MM.1S (cell line): ENCODE measurements at regions not wholly inside any gene's neighbourhood (a gene's known extent, or its start where the extent isn't known, plus 50 kb on each side); places are given as distances from the start of the nearest gene placed in this dataset.

Source experiments
- DNase-seq: peaks from one replicate; pipeline ENCODE4 v3.0.0-alpha.2; 2015
- H2AFZ ChIP-seq: fragments of 300-600 bp; sonication (generic); 2 replicates; pipeline ENCODE4 v1.6.0; 2016; ENCODE audit warnings: antibody characterized with exemption, low read length
- H3F3A ChIP-seq: fragments of 300-600 bp; sonication (generic); 2 replicates; pipeline ENCODE4 v1.6.1; 2016; ENCODE audit warnings: mild to moderate bottlenecking, antibody characterized with exemption, low read length, moderate library complexity, mixed read lengths; ENCODE audit not compliant: insufficient read depth
- H3K27ac ChIP-seq: fragments of 300-600 bp; sonication (generic); 2 replicates; pipeline ENCODE4 v1.5.1; 2016; ENCODE audit warnings: mild to moderate bottlenecking, low read length
- H3K27me3 ChIP-seq: fragments of 300-600 bp; sonication (generic); replicated peaks from 2 replicates; pipeline ENCODE4 v1.6.0; 2016; ENCODE audit warnings: low read length; ENCODE audit not compliant: insufficient read depth
- H3K36me3 ChIP-seq: fragments of 300-600 bp; sonication (generic); replicated peaks from 2 replicates; pipeline ENCODE4 v1.6.1; 2016; ENCODE audit warnings: mild to moderate bottlenecking, low read length, mixed read lengths; ENCODE audit not compliant: insufficient read depth
- H3K4me1 ChIP-seq: fragments of 300-600 bp; sonication (generic); 2 replicates; pipeline ENCODE4 v1.6.1; 2016; ENCODE audit warnings: low read length, mixed read lengths
- H3K4me2 ChIP-seq: fragments of 300-600 bp; sonication (generic); 2 replicates; pipeline ENCODE4 v1.6.0; 2016; ENCODE audit warnings: low read depth, low read length
- H3K4me3 ChIP-seq: fragments of 300-600 bp; sonication (generic); 2 replicates; pipeline ENCODE4 v1.5.1; 2016; ENCODE audit warnings: low read length, mixed read lengths
- H3K79me2 ChIP-seq: fragments of 300-600 bp; sonication (generic); 2 replicates; pipeline ENCODE4 v1.6.1; 2016; ENCODE audit warnings: mixed run types, low read length, mixed read lengths
- H3K9ac ChIP-seq: fragments of 300-600 bp; sonication (generic); 2 replicates; pipeline ENCODE4 v1.6.1; 2016; ENCODE audit warnings: low read length, mixed read lengths
- H3K9me2 ChIP-seq: fragments of 300-600 bp; sonication (generic); replicated peaks from 2 replicates; pipeline ENCODE4 v1.6.1; 2016; ENCODE audit warnings: mild to moderate bottlenecking, low read length, mixed read lengths; ENCODE audit not compliant: insufficient read depth
- H3K9me3 ChIP-seq: fragments of 300-600 bp; sonication (generic); replicated peaks from 2 replicates; pipeline ENCODE4 v1.6.1; 2016; ENCODE audit warnings: mild to moderate bottlenecking, low read length, mixed read lengths; ENCODE audit not compliant: insufficient read depth
- H4K20me1 ChIP-seq: fragments of 300-600 bp; sonication (generic); 2 replicates; pipeline ENCODE4 v1.6.1; 2016; ENCODE audit warnings: mild to moderate bottlenecking, low read length, moderate library complexity, mixed read lengths; ENCODE audit not compliant: insufficient read depth
- EZH2 ChIP-seq: fragments of 300-600 bp; sonication (generic); optimal IDR thresholded peaks from 2 replicates; pipeline ENCODE3; 2017; ENCODE audit warnings: low read depth, mild to moderate bottlenecking, antibody characterized with exemption, low read length, mixed read lengths
- EZH2phosphoT487 ChIP-seq: fragments of 300-600 bp; sonication (generic); IDR thresholded peaks from 2 replicates; pipeline ENCODE4 v1.6.1; 2018; ENCODE audit warnings: antibody characterized with exemption, low read length
- TF ChIP-seq, protein P1 (sequence below): fragments of 300-600 bp; sonication (generic); IDR thresholded peaks from 2 replicates; pipeline ENCODE4 v1.5.1; 2016; ENCODE audit warnings: antibody characterized with exemption, low read length, mixed read lengths

- no peak for DNase-seq
- H3K9me3 ChIP-seq = no peaks in the 10 kb centered on the region
- no peak overlapping the region for H3K9ac ChIP-seq
- H3F3A ChIP-seq = no peaks in the 10 kb centered on the region
- H3K4me3 ChIP-seq = no peak overlapping the region
- H3K27me3 ChIP-seq = no peaks in the 10 kb centered on the region
- H4K20me1 ChIP-seq = no peaks in the 10 kb centered on the region
- H3K79me2 ChIP-seq = no peaks in the 10 kb centered on the region
- H3K27ac ChIP-seq = no peak overlapping the region
- TF ChIP-seq EZH2 (no peak), EZH2phosphoT487 (no peak)
- TF ChIP-seq, protein P1, sequence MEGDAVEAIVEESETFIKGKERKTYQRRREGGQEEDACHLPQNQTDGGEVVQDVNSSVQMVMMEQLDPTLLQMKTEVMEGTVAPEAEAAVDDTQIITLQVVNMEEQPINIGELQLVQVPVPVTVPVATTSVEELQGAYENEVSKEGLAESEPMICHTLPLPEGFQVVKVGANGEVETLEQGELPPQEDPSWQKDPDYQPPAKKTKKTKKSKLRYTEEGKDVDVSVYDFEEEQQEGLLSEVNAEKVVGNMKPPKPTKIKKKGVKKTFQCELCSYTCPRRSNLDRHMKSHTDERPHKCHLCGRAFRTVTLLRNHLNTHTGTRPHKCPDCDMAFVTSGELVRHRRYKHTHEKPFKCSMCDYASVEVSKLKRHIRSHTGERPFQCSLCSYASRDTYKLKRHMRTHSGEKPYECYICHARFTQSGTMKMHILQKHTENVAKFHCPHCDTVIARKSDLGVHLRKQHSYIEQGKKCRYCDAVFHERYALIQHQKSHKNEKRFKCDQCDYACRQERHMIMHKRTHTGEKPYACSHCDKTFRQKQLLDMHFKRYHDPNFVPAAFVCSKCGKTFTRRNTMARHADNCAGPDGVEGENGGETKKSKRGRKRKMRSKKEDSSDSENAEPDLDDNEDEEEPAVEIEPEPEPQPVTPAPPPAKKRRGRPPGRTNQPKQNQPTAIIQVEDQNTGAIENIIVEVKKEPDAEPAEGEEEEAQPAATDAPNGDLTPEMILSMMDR = no peak
- no peaks in the 10 kb centered on the region for H3K4me1 ChIP-seq
- no peak overlapping the region for H3K4me2 ChIP-seq
- H3K9me2 ChIP-seq = no peaks in the 10 kb centered on the region
- H3K36me3 ChIP-seq = no peaks in the 10 kb centered on the region
- H2AFZ ChIP-seq = no peak overlapping the region
These were observed 49.9 kb upstream of the LMO1 start for GRCh38 chr11:8313504-8314090.
